ENCODE measurements at regions not wholly inside any gene's neighbourhood (a gene's known extent, or its start where the extent isn't known, plus 50 kb on each side); places are given as distances from the start of the nearest gene placed in this dataset.

DNA sequence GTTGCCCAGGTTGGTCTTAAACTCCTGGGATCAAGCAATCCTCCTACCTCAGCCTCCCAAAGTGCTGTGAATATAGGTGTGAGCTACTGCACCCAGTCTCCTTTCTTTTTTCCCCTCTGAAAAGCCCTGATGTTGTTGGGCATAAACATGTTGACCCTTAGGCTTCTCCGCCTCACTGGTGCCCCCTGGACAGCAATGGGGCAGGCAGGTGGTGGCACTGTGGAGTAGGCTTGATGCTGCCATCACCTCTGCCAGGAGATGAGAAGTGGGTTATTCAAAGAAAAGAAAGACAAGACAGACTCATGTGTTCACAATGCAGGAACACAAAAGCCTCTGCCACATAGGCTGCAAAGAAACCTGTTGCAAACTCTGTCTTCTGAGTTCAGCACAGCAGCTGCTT, 169.9 kb downstream of the EN1 start:
- TF ChIP-seq NR3C1 (CRISPR knock-in tag; IDR thresholded peaks at IDR 0.05) (no peak), EWSR1 (IDR thresholded peaks at IDR 0.05; ENCODE audit: borderline replicate concordance, low read depth, partially characterized antibody) (no peak), BACH1 (tag; IDR thresholded peaks at IDR 0.05) (no peak)
- TF ChIP-seq, protein P1, sequence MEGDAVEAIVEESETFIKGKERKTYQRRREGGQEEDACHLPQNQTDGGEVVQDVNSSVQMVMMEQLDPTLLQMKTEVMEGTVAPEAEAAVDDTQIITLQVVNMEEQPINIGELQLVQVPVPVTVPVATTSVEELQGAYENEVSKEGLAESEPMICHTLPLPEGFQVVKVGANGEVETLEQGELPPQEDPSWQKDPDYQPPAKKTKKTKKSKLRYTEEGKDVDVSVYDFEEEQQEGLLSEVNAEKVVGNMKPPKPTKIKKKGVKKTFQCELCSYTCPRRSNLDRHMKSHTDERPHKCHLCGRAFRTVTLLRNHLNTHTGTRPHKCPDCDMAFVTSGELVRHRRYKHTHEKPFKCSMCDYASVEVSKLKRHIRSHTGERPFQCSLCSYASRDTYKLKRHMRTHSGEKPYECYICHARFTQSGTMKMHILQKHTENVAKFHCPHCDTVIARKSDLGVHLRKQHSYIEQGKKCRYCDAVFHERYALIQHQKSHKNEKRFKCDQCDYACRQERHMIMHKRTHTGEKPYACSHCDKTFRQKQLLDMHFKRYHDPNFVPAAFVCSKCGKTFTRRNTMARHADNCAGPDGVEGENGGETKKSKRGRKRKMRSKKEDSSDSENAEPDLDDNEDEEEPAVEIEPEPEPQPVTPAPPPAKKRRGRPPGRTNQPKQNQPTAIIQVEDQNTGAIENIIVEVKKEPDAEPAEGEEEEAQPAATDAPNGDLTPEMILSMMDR (IDR thresholded peaks at IDR 0.05 in 2 of 3, conservative IDR thresholded peaks at IDR 0.05 in 1 of 3; ENCODE audit: insufficient read depth in 2 of 3, low read depth in 1 of 3, low read length in 3 of 3), result no peak
- TF ChIP-seq, protein P2, sequence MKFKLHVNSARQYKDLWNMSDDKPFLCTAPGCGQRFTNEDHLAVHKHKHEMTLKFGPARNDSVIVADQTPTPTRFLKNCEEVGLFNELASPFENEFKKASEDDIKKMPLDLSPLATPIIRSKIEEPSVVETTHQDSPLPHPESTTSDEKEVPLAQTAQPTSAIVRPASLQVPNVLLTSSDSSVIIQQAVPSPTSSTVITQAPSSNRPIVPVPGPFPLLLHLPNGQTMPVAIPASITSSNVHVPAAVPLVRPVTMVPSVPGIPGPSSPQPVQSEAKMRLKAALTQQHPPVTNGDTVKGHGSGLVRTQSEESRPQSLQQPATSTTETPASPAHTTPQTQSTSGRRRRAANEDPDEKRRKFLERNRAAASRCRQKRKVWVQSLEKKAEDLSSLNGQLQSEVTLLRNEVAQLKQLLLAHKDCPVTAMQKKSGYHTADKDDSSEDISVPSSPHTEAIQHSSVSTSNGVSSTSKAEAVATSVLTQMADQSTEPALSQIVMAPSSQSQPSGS (CRISPR knock-in tag; IDR thresholded peaks at IDR 0.05), result no peak

All from K562 (cell line).